ENCODE measurements at regions not wholly inside any gene's neighbourhood (a gene's known extent, or its start where the extent isn't known, plus 50 kb on each side); places are given as distances from the start of the nearest gene placed in this dataset.

- TF ChIP-seq CTCF (IDR thresholded peaks at IDR 0.05 in 2 of 3, conservative IDR thresholded peaks at IDR 0.05 in 1 of 3; ENCODE audit: insufficient read depth in 2 of 3, low read depth in 1 of 3, low read length in 3 of 3) = no peak
- no peak for TF ChIP-seq E2F4 (CRISPR knock-in tag; IDR thresholded peaks at IDR 0.05; ENCODE audit: low read depth)
- no peak for TF ChIP-seq POLR2AphosphoS2 (IDR thresholded peaks at IDR 0.05; ENCODE audit: low read length)
- TF ChIP-seq ZBTB33 (CRISPR knock-in tag; IDR thresholded peaks at IDR 0.05) = no peak
- TF ChIP-seq SMC3 (conservative IDR thresholded peaks at IDR 0.05; ENCODE audit: insufficient read depth, low read depth, low read length) = no peak
- TF ChIP-seq ARID3A (IDR thresholded peaks at IDR 0.05; ENCODE audit: borderline replicate concordance, low read depth, low read length) = no peak
- TF ChIP-seq REST (IDR thresholded peaks at IDR 0.05; ENCODE audit: borderline replicate concordance) = no peak
- TF ChIP-seq REST (CRISPR knock-in tag; IDR thresholded peaks at IDR 0.05; ENCODE audit: low read depth) = no peak
- TF ChIP-seq MXD1 (CRISPR knock-in tag; IDR thresholded peaks at IDR 0.05; ENCODE audit: borderline replicate concordance, poor library complexity, severe bottlenecking) = no peak
- TF ChIP-seq FOXK2 (conservative IDR thresholded peaks at IDR 0.05 in 1 of 2, IDR thresholded peaks at IDR 0.05 in 1 of 2; ENCODE audit: low read depth in 2 of 2) = no peak
- no peak for TF ChIP-seq HDAC6 (IDR thresholded peaks at IDR 0.05; ENCODE audit: low read depth, low read length)
- TF ChIP-seq SP1 (CRISPR knock-in tag; IDR thresholded peaks at IDR 0.05) = no peak
- no peak for TF ChIP-seq JUN (IDR thresholded peaks at IDR 0.05; ENCODE audit: borderline replicate concordance, low read depth, low read length)
- no peak for TF ChIP-seq JUN (CRISPR knock-in tag; IDR thresholded peaks at IDR 0.05; ENCODE audit: borderline replicate concordance)
These were observed 219.7 kb upstream of the HS6ST1 start for GRCh38 chr2:128538396-128538795.
